Rectal smooth muscle tissue (tissue), 1 donor: ENCODE measurements at regions not wholly inside any gene's neighbourhood (a gene's known extent, or its start where the extent isn't known, plus 50 kb on each side); places are given as distances from the start of the nearest gene placed in this dataset.
A peak's percentile ranks its signal among the peaks of the same experiment; 100 is the strongest.
"Not testable (repeated sequence)": the region's sequence is repeated elsewhere in the genome, so short reads cannot be mapped to it uniquely, and the experiment has no call there.

Source experiments
- H3K27ac ChIP-seq: one replicate; pipeline ENCODE4 v1.7.0; 2013; ENCODE audit warnings: low read depth, low read length, inconsistent platforms
- H3K27me3 ChIP-seq: one replicate; pipeline ENCODE4 v1.7.0; 2013; ENCODE audit warnings: low read length; ENCODE audit not compliant: control insufficient read depth, insufficient read depth
- H3K36me3 ChIP-seq: one replicate; pipeline ENCODE4 v1.7.0; 2013; ENCODE audit warnings: low read length; ENCODE audit not compliant: control insufficient read depth, insufficient read depth
- H3K4me1 ChIP-seq: one replicate; pipeline ENCODE4 v1.7.0; 2013; ENCODE audit warnings: low read length; ENCODE audit not compliant: control insufficient read depth, insufficient read depth
- H3K4me3 ChIP-seq: one replicate; pipeline ENCODE4 v1.7.0; 2013; ENCODE audit warnings: low read length
- H3K9ac ChIP-seq: one replicate; pipeline ENCODE4 v1.7.0; 2013; ENCODE audit warnings: low read length

- not testable (repeated sequence) for H3K27ac ChIP-seq, H3K36me3 ChIP-seq, H3K27me3 ChIP-seq, H3K9ac ChIP-seq, H3K4me3 ChIP-seq, H3K4me1 ChIP-seq
These were observed 822.1 kb downstream of the KCNMA1 start for GRCh38 chr10:76815505-76815904.

- H3K9ac ChIP-seq, result no peak overlapping the region
- no peaks in the 10 kb centered on the region for H3K4me1 ChIP-seq
- H3K36me3 ChIP-seq, result no peaks in the 10 kb centered on the region
- no peak overlapping the region for H3K27ac ChIP-seq
- no peaks in the 10 kb centered on the region for H3K27me3 ChIP-seq
- H3K4me3 ChIP-seq, result no peak overlapping the region
These were observed 826.2 kb downstream of the KCNMA1 start for GRCh38 chr10:76811430-76811829.

GRCh38 chr10:76788452-76788811 is 849.2 kb downstream of the KCNMA1 start:
- no peak overlapping the region for H3K9ac ChIP-seq
- H3K4me3 ChIP-seq, result no peak overlapping the region
- H3K27ac ChIP-seq, result no peak overlapping the region
- H3K27me3 ChIP-seq, result no peaks in the 10 kb centered on the region
- H3K4me1 ChIP-seq, result peaks cover 4% of the 10 kb centered on the region
- H3K36me3 ChIP-seq, result no peaks in the 10 kb centered on the region

- Histone ChIP-seq H3K36me3 (no peaks in the 10 kb centered on the region), H3K4me3 (no peak overlapping the region), H3K27me3 (no peaks in the 10 kb centered on the region), H3K27ac (no peak overlapping the region), H3K9ac (no peak overlapping the region), H3K4me1 (peaks cover 4% of the 10 kb centered on the region)
These were observed 849.7 kb downstream of the KCNMA1 start for GRCh38 chr10:76787746-76788451.

GRCh38 chr10:76786504-76787072 is 851.0 kb downstream of the KCNMA1 start:
- no peak overlapping the region for H3K27ac ChIP-seq
- H3K4me3 ChIP-seq, result no peak overlapping the region

GRCh38 chr10:76784076-76784475 is 853.5 kb downstream of the KCNMA1 start:
- H3K27ac ChIP-seq, result no peak overlapping the region
- H3K27me3 ChIP-seq, result no peaks in the 10 kb centered on the region
- no peaks in the 10 kb centered on the region for H3K36me3 ChIP-seq
- no peak overlapping the region for H3K9ac ChIP-seq
- no peak overlapping the region for H3K4me3 ChIP-seq
- peaks cover 16% of the 10 kb centered on the region for H3K4me1 ChIP-seq

More at GRCh38 chr10:76786504-76787072, 851.0 kb downstream of the KCNMA1 start:
- Histone ChIP-seq H3K9ac (no peak overlapping the region), H3K27me3 (no peaks in the 10 kb centered on the region), H3K36me3 (no peaks in the 10 kb centered on the region), H3K4me1 (peaks cover 4% of the 10 kb centered on the region)

GRCh38 chr10:76779796-76780301 is 857.8 kb downstream of the KCNMA1 start:
- H3K4me3 ChIP-seq, result no peak overlapping the region
- peak overlapping the region; percentile 78 for H3K27ac ChIP-seq
- no peak overlapping the region for H3K9ac ChIP-seq
- H3K4me1 ChIP-seq, result peaks cover 21% of the 10 kb centered on the region
- no peaks in the 10 kb centered on the region for H3K36me3 ChIP-seq
- no peaks in the 10 kb centered on the region for H3K27me3 ChIP-seq

- Histone ChIP-seq H3K36me3 (no peaks in the 10 kb centered on the region), H3K4me3 (no peak overlapping the region), H3K27ac (peak overlapping the region; percentile 78), H3K4me1 (peaks cover 18% of the 10 kb centered on the region), H3K27me3 (no peaks in the 10 kb centered on the region), H3K9ac (no peak overlapping the region)
These were observed 858.5 kb downstream of the KCNMA1 start for GRCh38 chr10:76778914-76779795.

GRCh38 chr10:76774987-76775603 is 862.5 kb downstream of the KCNMA1 start:
- Histone ChIP-seq H3K27me3 (no peaks in the 10 kb centered on the region), H3K9ac (no peak overlapping the region), H3K27ac (no peak overlapping the region), H3K4me3 (no peak overlapping the region), H3K4me1 (peaks cover 14% of the 10 kb centered on the region), H3K36me3 (no peaks in the 10 kb centered on the region)

GRCh38 chr10:76769582-76769981 is 868.0 kb downstream of the KCNMA1 start:
- Histone ChIP-seq H3K27me3 (no peaks in the 10 kb centered on the region), H3K36me3 (no peaks in the 10 kb centered on the region), H3K4me1 (peaks cover 9% of the 10 kb centered on the region), H3K27ac (peak overlapping the region; percentile 62), H3K4me3 (no peak overlapping the region), H3K9ac (no peak overlapping the region)

GRCh38 chr10:76769161-76769560 is 868.4 kb downstream of the KCNMA1 start:
- no peak overlapping the region for H3K4me3 ChIP-seq
- no peaks in the 10 kb centered on the region for H3K36me3 ChIP-seq
- no peak overlapping the region for H3K9ac ChIP-seq
- H3K4me1 ChIP-seq, result peaks cover 9% of the 10 kb centered on the region
- no peaks in the 10 kb centered on the region for H3K27me3 ChIP-seq
- peak overlapping the region; percentile 62 for H3K27ac ChIP-seq

- Histone ChIP-seq H3K27ac (no peak overlapping the region), H3K27me3 (no peaks in the 10 kb centered on the region), H3K9ac (no peak overlapping the region), H3K36me3 (no peaks in the 10 kb centered on the region), H3K4me1 (peaks cover 9% of the 10 kb centered on the region), H3K4me3 (no peak overlapping the region)
These were observed 870.9 kb downstream of the KCNMA1 start for GRCh38 chr10:76766682-76767081.
